HG03457 (cell line): ENCODE measurements at regions not wholly inside any gene's neighbourhood (a gene's known extent, or its start where the extent isn't known, plus 50 kb on each side); places are given as distances from the start of the nearest gene placed in this dataset.
"Not testable (repeated sequence)": the region's sequence is repeated elsewhere in the genome, so short reads cannot be mapped to it uniquely, and the experiment has no call there.

Experiments used
- ATAC-seq: cut with Tn5 transposase; IDR thresholded peaks from one replicate; pipeline ENCODE4 v1.9.1; 2021; ENCODE audit warnings: moderate number of reproducible peaks; ENCODE audit not compliant: unreplicated experiment

- ATAC-seq, result no peak
Measured at GRCh38 chr13:65454403-65454802, 1775.7 kb downstream of the PCDH9 start.

DNA sequence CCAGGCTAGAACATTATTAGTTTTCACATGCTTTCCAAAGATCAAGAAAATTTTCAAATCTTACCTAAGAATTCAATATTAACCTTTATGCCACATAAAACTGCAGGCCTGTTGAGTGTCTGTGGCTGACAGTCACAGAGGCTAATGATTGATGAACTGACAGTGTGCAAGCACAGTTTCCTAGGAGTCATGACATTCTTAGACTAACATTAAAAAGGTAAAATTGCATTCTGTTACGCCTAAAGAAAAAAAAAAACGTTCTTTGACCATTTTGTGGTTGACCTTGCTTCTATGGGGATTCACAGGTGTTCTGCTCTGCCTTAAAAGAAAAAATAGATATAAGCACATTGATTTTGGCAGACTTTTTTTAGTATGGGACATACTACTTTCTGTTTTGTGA, 1776.2 kb downstream of the PCDH9 start:
- no peak for ATAC-seq

DNA sequence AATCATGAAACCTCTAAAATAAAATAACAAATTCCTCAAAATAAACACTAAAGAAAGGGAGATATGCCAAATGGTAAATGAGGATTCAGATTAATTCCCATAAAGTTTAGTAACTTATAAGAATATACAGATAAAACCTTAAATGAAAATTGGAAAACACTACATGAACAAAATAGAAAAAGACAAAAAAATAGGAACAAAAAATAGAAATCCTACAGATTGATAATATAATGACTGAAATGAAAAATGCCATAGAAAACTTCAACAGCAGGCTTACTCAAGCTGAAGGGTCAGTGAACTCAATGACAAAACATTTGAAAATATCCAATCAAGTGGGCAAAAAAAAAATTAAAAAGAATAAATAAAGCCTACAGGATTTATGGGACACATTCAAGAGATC, 1784.8 kb downstream of the PCDH9 start:
- no peak for ATAC-seq

- no peak for ATAC-seq
Measured at GRCh38 chr13:65435590-65435989, 1794.5 kb downstream of the PCDH9 start.

- ATAC-seq, result no peak
Measured at GRCh38 chr13:65417953-65418352, 1812.2 kb downstream of the PCDH9 start.

- no peak for ATAC-seq
Measured at GRCh38 chr13:65416784-65417183, 1813.4 kb downstream of the PCDH9 start.

DNA sequence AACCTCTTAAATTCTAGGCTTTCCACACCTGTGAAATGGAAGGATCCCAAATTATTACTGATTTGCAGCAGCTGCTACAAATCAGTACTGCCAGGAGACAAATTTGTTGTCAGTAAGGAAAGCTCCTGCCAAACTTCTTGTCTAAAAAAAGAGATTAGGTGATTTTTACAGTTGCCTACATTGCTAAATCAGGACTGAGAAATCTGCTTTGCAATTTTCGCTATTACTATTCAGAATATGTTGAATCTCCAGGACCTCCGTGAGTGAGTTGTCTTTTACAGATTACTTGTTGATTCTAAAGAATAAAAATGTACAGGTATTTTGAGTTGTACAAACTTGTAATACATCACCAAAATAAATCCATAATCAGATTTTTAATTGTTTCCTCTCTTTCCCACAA, 1815.9 kb downstream of the PCDH9 start:
- ATAC-seq, result no peak

GRCh38 chr13:65411521-65411920, 1818.6 kb downstream of the PCDH9 start:
- no peak for ATAC-seq

GRCh38 chr13:65410791-65411190, 1819.3 kb downstream of the PCDH9 start:
- no peak for ATAC-seq

DNA sequence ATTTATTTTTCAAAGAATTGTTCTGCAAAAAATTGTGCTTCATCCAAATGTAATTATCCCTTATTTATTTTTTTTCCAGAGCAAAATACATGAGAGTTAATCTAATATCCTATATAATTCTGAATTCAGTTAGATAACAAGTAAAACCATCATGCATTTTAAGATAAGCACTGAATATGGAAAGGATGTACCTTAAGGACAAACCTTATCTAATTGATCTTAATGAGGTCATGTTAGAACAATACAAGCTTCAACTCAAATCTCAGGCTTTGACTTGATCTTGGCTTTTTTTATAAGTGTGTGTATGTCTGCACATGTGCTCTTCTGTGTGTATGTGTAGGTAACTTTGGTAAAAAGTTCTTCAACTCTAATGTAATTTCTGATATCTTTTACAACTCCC, 1828.8 kb downstream of the PCDH9 start:
- no peak for ATAC-seq

DNA sequence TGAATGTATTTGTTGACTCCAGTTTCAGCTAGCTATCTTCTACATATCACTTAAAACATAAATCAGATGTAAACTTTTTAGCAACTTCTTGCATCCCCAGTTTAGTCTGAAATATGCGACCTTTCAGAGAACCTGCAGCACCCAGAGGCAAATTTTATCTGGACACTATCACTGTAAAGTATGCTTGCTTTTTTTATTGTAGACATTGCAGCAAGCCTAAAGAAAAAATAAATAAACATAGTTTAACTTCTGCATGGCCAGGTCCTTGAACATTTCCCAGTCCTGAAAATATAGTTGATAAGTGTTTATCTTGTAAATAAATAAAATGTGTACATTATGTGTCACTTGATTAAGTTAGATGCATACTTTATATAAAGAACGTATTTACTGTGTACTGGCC, 1829.4 kb downstream of the PCDH9 start:
- ATAC-seq, result no peak

DNA sequence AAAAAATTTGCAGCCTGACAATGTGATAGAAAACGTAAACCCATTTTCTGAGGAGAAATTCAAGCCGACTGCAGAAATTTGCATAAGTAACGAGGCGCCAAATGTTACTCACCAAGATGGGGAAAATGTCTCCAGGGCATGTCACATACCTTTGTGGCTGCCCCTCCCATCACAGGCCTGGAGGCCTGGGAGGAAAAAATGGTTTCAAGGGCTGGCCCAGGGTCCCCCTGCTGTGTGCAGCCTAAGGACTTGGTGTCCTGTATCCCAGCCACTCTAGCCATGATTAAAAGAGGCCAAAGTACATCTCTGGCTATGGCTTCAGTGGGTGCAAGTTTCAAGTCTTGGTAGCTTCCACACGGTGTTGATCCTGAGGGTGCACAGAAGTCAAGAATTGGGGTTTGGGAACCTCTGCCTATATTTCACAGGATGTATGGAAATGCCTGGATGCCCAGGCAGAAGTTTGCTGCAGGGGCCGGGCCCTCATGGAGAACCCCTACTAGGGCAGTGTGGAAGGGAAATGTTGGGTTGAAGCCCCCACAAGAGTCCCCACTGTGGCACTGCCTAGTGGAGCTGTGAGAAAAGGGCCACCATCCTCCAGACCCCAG, 1842.3 kb downstream of the PCDH9 start:
- no peak for ATAC-seq

DNA sequence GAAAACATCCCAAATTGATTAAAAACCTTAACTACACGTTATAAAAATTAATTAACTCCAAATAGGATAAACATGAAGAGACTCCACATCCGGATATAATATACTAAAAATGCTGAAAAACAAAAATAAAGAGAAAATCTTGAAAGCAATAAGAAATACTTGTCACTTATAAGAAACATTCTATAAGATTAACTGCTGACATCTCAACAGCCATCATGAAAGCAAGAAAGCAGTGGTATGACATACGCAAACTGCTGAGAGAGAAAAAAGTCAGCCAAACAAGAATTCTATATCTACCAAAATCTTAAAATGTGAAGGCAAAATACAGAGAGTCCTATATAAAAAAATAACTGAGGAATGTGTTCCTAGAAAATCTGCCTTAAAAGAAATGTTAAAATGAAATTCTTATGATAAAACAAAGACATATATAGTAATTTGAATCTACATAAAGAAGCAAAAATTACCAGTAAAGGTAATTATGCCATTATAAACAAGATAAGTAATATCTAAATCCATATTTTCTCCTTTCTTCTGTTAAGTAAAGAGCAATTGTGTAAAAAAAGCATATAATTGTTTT, 1851.1 kb downstream of the PCDH9 start:
- ATAC-seq, result no peak

- no peak for ATAC-seq
Measured at GRCh38 chr13:65378484-65378883, 1851.7 kb downstream of the PCDH9 start.

GRCh38 chr13:65368832-65369231, 1861.3 kb downstream of the PCDH9 start:
- no peak for ATAC-seq

- ATAC-seq, result no peak
Measured at GRCh38 chr13:65353951-65354350, 1876.2 kb downstream of the PCDH9 start.

GRCh38 chr13:65353150-65353549, 1877.0 kb downstream of the PCDH9 start:
- not testable (repeated sequence) for ATAC-seq

- no peak for ATAC-seq
Measured at GRCh38 chr13:65347420-65348030, 1882.6 kb downstream of the PCDH9 start.

DNA sequence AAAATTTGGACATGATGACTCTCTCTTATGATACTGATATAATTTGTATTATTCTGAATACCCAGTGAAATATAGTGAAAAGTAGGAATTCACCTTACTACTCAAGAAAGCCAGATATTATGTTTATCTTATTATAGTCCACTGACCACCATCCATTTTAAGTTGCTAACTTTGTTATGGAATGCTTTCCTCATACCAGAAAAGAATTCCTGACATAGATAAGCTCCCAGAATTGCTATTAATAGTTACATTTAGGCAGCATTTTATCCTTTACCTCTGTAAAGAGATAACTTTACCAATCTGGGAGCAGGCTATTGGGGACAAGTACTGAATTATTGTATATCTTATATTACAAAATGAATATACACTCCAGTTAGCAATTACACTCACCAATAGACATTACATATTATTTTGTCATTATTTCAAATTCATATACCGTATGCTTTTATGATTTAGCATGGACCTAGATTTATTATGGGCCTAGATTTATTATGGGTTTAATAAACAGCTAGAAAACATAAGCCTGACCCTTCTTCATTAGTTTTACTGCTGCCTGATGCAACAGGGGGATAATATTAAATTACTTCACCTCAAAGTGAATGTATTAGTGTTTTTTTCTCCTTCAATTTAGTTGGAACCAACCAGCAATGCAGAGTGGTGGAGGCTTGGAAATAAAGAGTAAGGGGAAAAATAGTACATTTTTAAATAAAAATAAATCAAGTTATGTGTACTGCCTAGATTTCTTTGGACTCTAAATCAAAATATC, 1886.1 kb downstream of the PCDH9 start:
- no peak for ATAC-seq

GRCh38 chr13:65342541-65343337, 1887.4 kb downstream of the PCDH9 start:
- no peak for ATAC-seq

GRCh38 chr13:65339241-65339640, 1890.9 kb downstream of the PCDH9 start:
- ATAC-seq, result no peak
